GM23338 (cell line): ENCODE measurements at regions not wholly inside any gene's neighbourhood (a gene's known extent, or its start where the extent isn't known, plus 50 kb on each side); places are given as distances from the start of the nearest gene placed in this dataset.

Experiments
- ATAC-seq: fragments of 200-7000 bp; cut with Tn5 transposase; 3 replicates; pipeline ENCODE4 v1.9.1; 2020
- DNase-seq: peaks from one replicate; pipeline ENCODE4 v3.0.0-alpha.2; 2015; ENCODE audit warnings: low spot score
- H2AFZ ChIP-seq: fragments of 200-600 bp; sonication (generic); 2 replicates; pipeline ENCODE4 v1.8.0; 2016; ENCODE audit warnings: antibody characterized with exemption, mild to moderate bottlenecking, moderate library complexity
- H3F3A ChIP-seq: fragments of 200-600 bp; sonication (generic); replicated peaks from 2 replicates; pipeline ENCODE4 v1.8.0; 2017; ENCODE audit warnings: antibody characterized with exemption, mixed run types, low read depth
- H3K27ac ChIP-seq: fragments of 200-600 bp; sonication (generic); 2 replicates; pipeline ENCODE4 v1.6.1; 2016; ENCODE audit warnings: low read depth
- H3K27me3 ChIP-seq: fragments of 200-600 bp; sonication (generic); 2 replicates; pipeline ENCODE4 v1.8.0; 2016; ENCODE audit warnings: mild to moderate bottlenecking, mixed run types, moderate library complexity; ENCODE audit not compliant: insufficient read depth
- H3K36me3 ChIP-seq: fragments of 200-600 bp; sonication (generic); 2 replicates; pipeline ENCODE4 v1.8.0; 2016; ENCODE audit warnings: mild to moderate bottlenecking; ENCODE audit not compliant: insufficient read depth
- H3K4me1 ChIP-seq: fragments of 200-600 bp; sonication (generic); 2 replicates; pipeline ENCODE4 v1.8.0; 2016; ENCODE audit warnings: mild to moderate bottlenecking, moderate library complexity; ENCODE audit not compliant: insufficient read depth
- H3K4me2 ChIP-seq: fragments of 200-600 bp; sonication (generic); 2 replicates; pipeline ENCODE4 v1.7.1; 2017; ENCODE audit warnings: mixed run types
- H3K4me3 ChIP-seq: fragments of 200-600 bp; sonication (generic); 2 replicates; pipeline ENCODE4 v1.6.1; 2016; ENCODE audit warnings: mixed run types
- H3K79me2 ChIP-seq: fragments of 200-600 bp; sonication (generic); replicated peaks from 2 replicates; pipeline ENCODE4 v1.8.0; 2017; ENCODE audit warnings: mild to moderate bottlenecking; ENCODE audit not compliant: insufficient read depth
- H3K9me2 ChIP-seq: fragments of 200-600 bp; sonication (generic); 2 replicates; pipeline ENCODE4 v1.8.0; 2017; ENCODE audit not compliant: insufficient read depth
- H4K20me1 ChIP-seq: fragments of 200-600 bp; sonication (generic); replicated peaks from 2 replicates; pipeline ENCODE4 v1.8.0; 2017; ENCODE audit warnings: mild to moderate bottlenecking; ENCODE audit not compliant: insufficient read depth
- H3K27ac Mint-ChIP-seq: 2 replicates; pipeline ENCODE4 v1.8.0; 2020; ENCODE audit warnings: inconsistent platforms, mild to moderate bottlenecking, moderate library complexity, mixed read lengths
- H3K27me3 Mint-ChIP-seq: 3 replicates; pipeline ENCODE4 v1.8.0; 2022; ENCODE audit warnings: low read depth, mild to moderate bottlenecking, moderate library complexity, mixed read lengths, inconsistent platforms; ENCODE audit not compliant: insufficient read depth, poor library complexity
- H3K36me3 Mint-ChIP-seq: 3 replicates; pipeline ENCODE4 v1.8.0; 2021; ENCODE audit warnings: low read depth, mild to moderate bottlenecking, inconsistent platforms, moderate library complexity, mixed read lengths
- H3K4me1 Mint-ChIP-seq: 3 replicates; pipeline ENCODE4 v1.8.0; 2020; ENCODE audit warnings: mild to moderate bottlenecking, inconsistent platforms, mixed read lengths
- H3K4me3 Mint-ChIP-seq: 3 replicates; pipeline ENCODE4 v1.8.0; 2021; ENCODE audit warnings: moderate library complexity, mild to moderate bottlenecking, inconsistent platforms, mixed read lengths
- H3K9me3 Mint-ChIP-seq: 3 replicates; pipeline ENCODE4 v1.8.0; 2020; ENCODE audit warnings: moderate library complexity, mild to moderate bottlenecking, inconsistent platforms, mixed read lengths
- CTCF ChIP-seq, 2 experiments: fragments of 200-600 bp in 1 of 2; sonication (generic) in 1 of 2; conservative IDR thresholded peaks; 2 replicates each; pipeline versions ENCODE4 v1.5.1 to v1.6.1; 2016 to 2017; ENCODE audit warnings: antibody characterized with exemption in 2 of 2, low read depth in 2 of 2, mild to moderate bottlenecking in 2 of 2, moderate library complexity in 1 of 2
- ETS1 ChIP-seq: IDR thresholded peaks from 2 replicates; pipeline ENCODE4 v1.6.1; 2016; ENCODE audit warnings: antibody characterized with exemption
- JUNB ChIP-seq: IDR thresholded peaks from one replicate; pipeline ENCODE4 v1.6.1; 2016; ENCODE audit warnings: antibody characterized with exemption; ENCODE audit not compliant: unreplicated experiment
- NANOG ChIP-seq: IDR thresholded peaks from 2 replicates; pipeline ENCODE4 v1.6.1; 2016; ENCODE audit warnings: antibody characterized with exemption, borderline replicate concordance
- ZNF114 ChIP-seq: fragments of 250-450 bp; sonication (Bioruptor Pico); IDR thresholded peaks from 2 replicates; pipeline ENCODE4 v1.5.0; 2020; ENCODE audit warnings: mild to moderate bottlenecking, moderate library complexity
- ZNF331 ChIP-seq: fragments of 250-450 bp; sonication (Bioruptor Pico); IDR thresholded peaks from 2 replicates; pipeline ENCODE4 v1.5.0; 2020; ENCODE audit warnings: low read depth, mild to moderate bottlenecking, moderate library complexity
- ZNF462 ChIP-seq: fragments of 250-450 bp; sonication (Bioruptor Pico); IDR thresholded peaks from 2 replicates; pipeline ENCODE4 v1.5.0; 2020; ENCODE audit warnings: mild to moderate bottlenecking, moderate library complexity

- TF ChIP-seq ZNF462: no peak
- no peak for TF ChIP-seq JUNB
- no peak for TF ChIP-seq ZNF114
Observed at GRCh38 chr6:8810325-8810724, 375.0 kb upstream of the SLC35B3 start (continued).

GRCh38 chr6:8809662-8810061, 374.3 kb upstream of the SLC35B3 start:
- ATAC-seq (no peak), DNase-seq (no peak)
- Histone ChIP-seq H3K4me2 (no peak overlapping the region), H3K4me1 (no peaks in the 10 kb centered on the region), H3K4me3 (no peak overlapping the region), H3F3A (no peaks in the 10 kb centered on the region), H3K79me2 (no peaks in the 10 kb centered on the region), H3K9me2 (no peaks in the 10 kb centered on the region), H4K20me1 (no peaks in the 10 kb centered on the region), H3K27me3 (no peaks in the 10 kb centered on the region), H3K27ac (no peak overlapping the region), H2AFZ (peak overlapping the region; percentile 63; the same call in 1 of the 2 replicates), H3K36me3 (no peaks in the 10 kb centered on the region)
- H3K27me3 Mint-ChIP-seq: peaks cover 2% of the 10 kb centered on the region
- H3K9me3 Mint-ChIP-seq: no peaks in the 10 kb centered on the region
- H3K36me3 Mint-ChIP-seq: no peaks in the 10 kb centered on the region
- TF ChIP-seq ZNF331 (CRISPR knock-in tag) (no peak), CTCF (conservative IDR thresholded peaks at IDR 0.05; ENCODE audit: low read depth in 2 of 2) (no peak), ETS1 (no peak), NANOG (no peak)
- no peak overlapping the region for H3K4me3 Mint-ChIP-seq
- H3K27ac Mint-ChIP-seq: no peak overlapping the region
- H3K4me1 Mint-ChIP-seq: no peaks in the 10 kb centered on the region
